WTC11 (cell line): ENCODE measurements at regions not wholly inside any gene's neighbourhood (a gene's known extent, or its start where the extent isn't known, plus 50 kb on each side); places are given as distances from the start of the nearest gene placed in this dataset.

Experiments used
- ATAC-seq: fragments of 200-7000 bp; cut with Tn5 transposase; 2 replicates; pipeline ENCODE4 v1.10.0; 2021; ENCODE audit warnings: mild to moderate bottlenecking, moderate library complexity
- CTCF ChIA-PET: fragments of 300-600 bp; sonication (Branson Sonifier 250); formaldehyde crosslinking; loops from one replicate; lab custom pipeline; 2021; ENCODE audit warnings: antibody characterized with exemption; lab: Charles Lee
- POLR2A ChIA-PET: fragments of 350-600 bp; sonication (Branson Sonifier 250); formaldehyde crosslinking; loops from one replicate; lab custom pipeline; 2021; ENCODE audit warnings: antibody characterized with exemption; lab: Charles Lee
- DNase-seq: peaks from one replicate; pipeline ENCODE4 v3.0.0; 2021; ENCODE audit warnings: low spot score
- H3K27ac Mint-ChIP-seq: 2 replicates; pipeline ENCODE4 v1.8.0; 2021; ENCODE audit warnings: mixed read lengths
- H3K27me3 Mint-ChIP-seq: 2 replicates; pipeline ENCODE4 v1.8.0; 2021; ENCODE audit warnings: low read depth, mild to moderate bottlenecking, moderate library complexity, mixed read lengths
- H3K36me3 Mint-ChIP-seq: 2 replicates; pipeline ENCODE4 v1.8.0; 2021; ENCODE audit warnings: mixed read lengths
- H3K4me1 Mint-ChIP-seq: 2 replicates; pipeline ENCODE4 v1.8.0; 2022; ENCODE audit warnings: mixed read lengths
- H3K4me3 Mint-ChIP-seq: 2 replicates; pipeline ENCODE4 v1.8.0; 2021; ENCODE audit warnings: mild to moderate bottlenecking, moderate library complexity, mixed read lengths
- H3K9me3 Mint-ChIP-seq: 2 replicates; pipeline ENCODE4 v1.8.0; 2021; ENCODE audit warnings: mixed read lengths
- AR ChIP-seq: fragments of 250-450 bp; sonication (Bioruptor Pico); IDR thresholded peaks from 2 replicates; pipeline ENCODE4 v1.9.0; 2021; ENCODE audit warnings: mild to moderate bottlenecking
- ARID4B ChIP-seq: sonication (generic); formaldehyde crosslinking; IDR thresholded peaks from 2 replicates; pipeline ENCODE4 v1.8.0; 2023; ENCODE audit warnings: missing genetic modification reagents, mild to moderate bottlenecking, borderline replicate concordance
- ATF1 ChIP-seq: sonication (generic); formaldehyde crosslinking; IDR thresholded peaks from 2 replicates; pipeline ENCODE4 v1.8.1; 2023; ENCODE audit warnings: mild to moderate bottlenecking, moderate library complexity, missing genetic modification reagents
- ATF3 ChIP-seq: sonication (generic); formaldehyde crosslinking; conservative IDR thresholded peaks from 2 replicates; pipeline ENCODE4 v1.8.1; 2022; ENCODE audit warnings: mild to moderate bottlenecking, missing genetic modification reagents
- CTCF ChIP-seq: fragments of 200-600 bp; IDR thresholded peaks from 2 replicates; pipeline ENCODE4 v1.8.0; 2022; ENCODE audit warnings: antibody characterized with exemption
- EMX1 ChIP-seq: fragments of 250-450 bp; sonication (Bioruptor Pico); IDR thresholded peaks from 2 replicates; pipeline ENCODE4 v1.8.0; 2021; ENCODE audit warnings: mild to moderate bottlenecking
- ERG ChIP-seq: fragments of 250-450 bp; sonication (Bioruptor Pico); IDR thresholded peaks from 2 replicates; pipeline ENCODE4 v1.8.0; 2021; ENCODE audit warnings: mild to moderate bottlenecking
- GRHL2 ChIP-seq: fragments of 250-450 bp; sonication (Bioruptor Pico); IDR thresholded peaks from 2 replicates; pipeline ENCODE4 v1.8.0; 2022; ENCODE audit warnings: mild to moderate bottlenecking, moderate library complexity; ENCODE audit not compliant: insufficient replicate concordance, severe bottlenecking
- JUN ChIP-seq: sonication (generic); formaldehyde crosslinking; IDR thresholded peaks from 2 replicates; pipeline ENCODE4 v1.8.0; 2023; ENCODE audit warnings: mild to moderate bottlenecking, missing genetic modification reagents
- KAT7 ChIP-seq: sonication (generic); formaldehyde crosslinking; IDR thresholded peaks from 2 replicates; pipeline ENCODE4 v1.8.1; 2023; ENCODE audit warnings: missing genetic modification reagents, mild to moderate bottlenecking, borderline replicate concordance
- MAX ChIP-seq: sonication (generic); formaldehyde crosslinking; IDR thresholded peaks from 2 replicates; pipeline ENCODE4 v1.8.0; 2022; ENCODE audit warnings: mild to moderate bottlenecking, missing genetic modification reagents
- NFATC4 ChIP-seq: fragments of 250-450 bp; sonication (Bioruptor Pico); IDR thresholded peaks from 2 replicates; pipeline ENCODE4 v1.9.0; 2021; ENCODE audit warnings: mild to moderate bottlenecking
- PRRX2 ChIP-seq: fragments of 250-450 bp; sonication (Bioruptor Pico); IDR thresholded peaks from 2 replicates; pipeline ENCODE4 v1.8.0; 2021; ENCODE audit warnings: mild to moderate bottlenecking
- RELA ChIP-seq: sonication (generic); formaldehyde crosslinking; IDR thresholded peaks from 2 replicates; pipeline ENCODE4 v1.8.1; 2022; ENCODE audit warnings: missing genetic modification reagents, mild to moderate bottlenecking, borderline replicate concordance
- RORB ChIP-seq: fragments of 250-450 bp; sonication (Bioruptor Pico); IDR thresholded peaks from 2 replicates; pipeline ENCODE4 v1.9.0; 2021; ENCODE audit warnings: mild to moderate bottlenecking
- USF2 ChIP-seq: sonication (generic); formaldehyde crosslinking; IDR thresholded peaks from 2 replicates; pipeline ENCODE4 v1.8.1; 2023; ENCODE audit warnings: mild to moderate bottlenecking, missing genetic modification reagents, moderate library complexity
- ZBTB43 ChIP-seq: sonication (generic); formaldehyde crosslinking; IDR thresholded peaks from 2 replicates; pipeline ENCODE4 v1.8.1; 2023; ENCODE audit warnings: mild to moderate bottlenecking, missing genetic modification reagents
- ZNF138 ChIP-seq: sonication (generic); formaldehyde crosslinking; conservative IDR thresholded peaks from 2 replicates; pipeline ENCODE4 v1.8.1; 2022; ENCODE audit warnings: mild to moderate bottlenecking, moderate library complexity, missing genetic modification reagents
- ZNF416 ChIP-seq: fragments of 250-450 bp; sonication (Bioruptor Pico); IDR thresholded peaks from 2 replicates; pipeline ENCODE4 v1.9.0; 2021; ENCODE audit warnings: mild to moderate bottlenecking, inconsistent platforms
- ZNF512 ChIP-seq: sonication (generic); formaldehyde crosslinking; IDR thresholded peaks from 2 replicates; pipeline ENCODE4 v1.8.1; 2022; ENCODE audit warnings: missing genetic modification reagents, borderline replicate concordance
- ZSCAN18 ChIP-seq: fragments of 250-450 bp; sonication (Bioruptor Pico); IDR thresholded peaks from 2 replicates; pipeline ENCODE4 v2.1.2; 2022; ENCODE audit warnings: mild to moderate bottlenecking, moderate library complexity

- TF ChIP-seq ARID4B (CRISPR knock-in tag): no peak
- no peak for TF ChIP-seq ZSCAN18 (CRISPR knock-in tag)
- TF ChIP-seq KAT7 (CRISPR knock-in tag): no peak
- no peak for TF ChIP-seq ATF1 (CRISPR knock-in tag)
- no peak for TF ChIP-seq RELA (CRISPR knock-in tag)
- no peak for TF ChIP-seq JUN (CRISPR knock-in tag)
- no peak for TF ChIP-seq GRHL2 (CRISPR knock-in tag)
- TF ChIP-seq, all 79 proteins: peak for 0
Measured at GRCh38 chr4:187184508-187184907, 460.9 kb upstream of the FAT1 start (continued).

- H3K27ac Mint-ChIP-seq: no peak overlapping the region
- POLR2A ChIA-PET: no interaction called here
- DNase-seq: no peak
- no peaks in the 10 kb centered on the region for H3K36me3 Mint-ChIP-seq
- CTCF ChIA-PET: no interaction called here
- H3K9me3 Mint-ChIP-seq: no peaks in the 10 kb centered on the region
- no peaks in the 10 kb centered on the region for H3K27me3 Mint-ChIP-seq
- no peak for ATAC-seq
- H3K4me3 Mint-ChIP-seq: no peak overlapping the region
- H3K4me1 Mint-ChIP-seq: no peaks in the 10 kb centered on the region
- TF ChIP-seq NFATC4 (CRISPR knock-in tag) (no peak), ZBTB43 (CRISPR knock-in tag) (no peak), RORB (CRISPR knock-in tag) (no peak), CTCF (no peak), ATF3 (no peak), ERG (CRISPR knock-in tag) (no peak), ZNF138 (no peak), AR (CRISPR knock-in tag) (no peak), ZNF512 (CRISPR knock-in tag) (no peak), PRRX2 (CRISPR knock-in tag) (no peak), EMX1 (CRISPR knock-in tag) (no peak), ZNF416 (CRISPR knock-in tag) (no peak), MAX (CRISPR knock-in tag) (no peak), USF2 (CRISPR knock-in tag) (no peak)
- TF ChIP-seq, all 79 proteins: peak for 0
Measured at GRCh38 chr4:187188118-187188517, 464.5 kb upstream of the FAT1 start.
